Spinal cord (tissue), 9 donors: ENCODE measurements at regions not wholly inside any gene's neighbourhood (a gene's known extent, or its start where the extent isn't known, plus 50 kb on each side); places are given as distances from the start of the nearest gene placed in this dataset.

Experiments used
- DNase-seq, 6 donors: peaks; one replicate each; pipeline versions ENCODE4 v3.0.0 to v3.0.0-alpha.2; 2013 to 2015; ENCODE audit warnings: low spot score in 6 of 6, low read depth in 4 of 6
- H3K27ac ChIP-seq: one replicate; pipeline ENCODE4 v1.5.1; 2013; ENCODE audit warnings: low read depth, low read length, control low read depth
- H3K27me3 ChIP-seq: one replicate; pipeline ENCODE4 v1.6.1; 2013; ENCODE audit warnings: low read length; ENCODE audit not compliant: control insufficient read depth, insufficient read depth
- H3K36me3 ChIP-seq: one replicate; pipeline ENCODE4 v1.6.1; 2013; ENCODE audit warnings: low read length; ENCODE audit not compliant: control insufficient read depth, insufficient read depth
- H3K4me1 ChIP-seq: one replicate; pipeline ENCODE4 v1.6.1; 2013; ENCODE audit warnings: low read length; ENCODE audit not compliant: control insufficient read depth, insufficient read depth
- H3K4me3 ChIP-seq: one replicate; pipeline ENCODE4 v1.5.1; 2013; ENCODE audit warnings: low read depth, low read length, control low read depth
- H3K9me3 ChIP-seq: one replicate; pipeline ENCODE4 v1.6.1; 2013; ENCODE audit warnings: low read length; ENCODE audit not compliant: control insufficient read depth, insufficient read depth
- WGBS: methylation state at CpG from one replicate; pipeline ENCODE4 v1.1.5; 2013; ENCODE audit warnings: missing lambda C conversion rate; ENCODE audit not compliant: insufficient coverage; 5-methylcytosine and 5-hydroxymethylcytosine counted together
- donor health status: healthy.

DNA sequence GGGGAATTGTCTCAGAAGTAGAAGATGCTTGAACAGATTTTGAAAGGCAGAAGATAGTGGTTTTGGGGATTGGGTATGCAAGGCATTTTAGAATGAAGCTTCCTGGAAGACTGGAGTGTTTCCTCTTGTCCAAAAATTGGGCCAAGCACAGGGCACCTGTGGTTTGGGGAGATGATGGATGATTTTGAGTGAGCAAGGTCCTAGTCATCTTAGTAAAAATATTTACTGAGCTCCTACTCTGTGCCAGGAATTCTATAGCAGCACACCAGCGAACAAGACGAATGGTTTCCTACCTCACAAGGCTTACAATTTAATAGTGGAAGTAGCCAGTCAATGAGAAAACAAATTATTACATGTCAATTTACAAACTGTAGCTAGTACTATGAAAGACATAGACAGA, 484.4 kb upstream of the KIF2A start:
- H3K9me3 ChIP-seq = peaks cover 4% of the 10 kb centered on the region
- no peaks in the 10 kb centered on the region for H3K36me3 ChIP-seq
- no peak for DNase-seq
- H3K27me3 ChIP-seq = no peaks in the 10 kb centered on the region
- H3K4me1 ChIP-seq = peaks cover 6% of the 10 kb centered on the region
- no peak overlapping the region for H3K27ac ChIP-seq
- no CpG with 5 or more reads among the region's 2 CpGs for WGBS
- no peak overlapping the region for H3K4me3 ChIP-seq

DNA sequence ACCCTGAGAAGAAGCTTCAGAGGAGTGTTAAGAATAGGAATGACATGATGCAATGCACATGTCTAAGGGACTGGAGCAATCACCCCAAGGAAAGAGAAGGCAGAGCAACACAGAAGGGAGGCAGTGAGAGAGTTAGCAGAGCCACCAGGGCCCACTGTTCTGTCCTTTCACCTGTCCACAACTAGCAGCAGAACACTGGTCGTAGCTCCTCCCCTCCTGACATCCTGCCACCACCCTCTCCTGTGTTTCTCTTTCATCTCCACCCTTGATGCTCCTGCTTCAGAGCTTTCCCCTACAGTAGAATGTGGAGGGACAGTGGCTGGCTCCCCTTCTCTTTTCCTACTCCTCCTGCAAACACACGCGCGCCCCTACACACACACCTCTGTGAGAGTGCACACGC, 483.4 kb upstream of the KIF2A start:
- Histone ChIP-seq H3K27me3 (no peaks in the 10 kb centered on the region), H3K4me3 (no peak overlapping the region), H3K36me3 (no peaks in the 10 kb centered on the region), H3K27ac (no peak overlapping the region), H3K9me3 (peaks cover 4% of the 10 kb centered on the region), H3K4me1 (peaks cover 6% of the 10 kb centered on the region)
- 71% methylated on average over 1 of the region's 5 CpGs for WGBS
- DNase-seq = no peak

DNA sequence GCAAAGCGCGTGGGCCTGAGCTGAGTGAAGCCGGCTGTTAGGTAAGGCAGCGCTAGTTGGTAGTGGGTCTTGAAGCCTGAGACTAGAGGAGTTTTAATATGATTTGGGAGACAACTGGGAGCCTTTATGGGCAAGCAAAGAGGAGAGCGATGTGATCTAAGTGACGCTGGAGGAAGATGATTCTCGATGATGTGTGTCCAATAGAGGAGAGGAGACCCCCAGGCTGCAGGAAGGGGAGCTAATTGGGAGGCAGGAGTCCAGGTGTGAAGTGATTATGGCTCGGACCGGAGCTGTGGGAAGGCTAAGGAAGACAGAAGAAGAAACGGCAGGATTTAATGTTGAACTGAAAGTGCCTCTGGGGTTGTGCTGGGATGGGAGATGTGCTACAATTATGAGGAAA, 482.9 kb upstream of the KIF2A start:
- H3K9me3 ChIP-seq = peaks cover 4% of the 10 kb centered on the region
- H3K27ac ChIP-seq = no peak overlapping the region
- H3K27me3 ChIP-seq = no peaks in the 10 kb centered on the region
- no peak overlapping the region for H3K4me3 ChIP-seq
- peaks cover 6% of the 10 kb centered on the region for H3K4me1 ChIP-seq
- DNase-seq = peak in 1 of 6 donors; percentile 82
- H3K36me3 ChIP-seq = no peaks in the 10 kb centered on the region
- 68% methylated on average over 10 of the region's 10 CpGs for WGBS

DNA sequence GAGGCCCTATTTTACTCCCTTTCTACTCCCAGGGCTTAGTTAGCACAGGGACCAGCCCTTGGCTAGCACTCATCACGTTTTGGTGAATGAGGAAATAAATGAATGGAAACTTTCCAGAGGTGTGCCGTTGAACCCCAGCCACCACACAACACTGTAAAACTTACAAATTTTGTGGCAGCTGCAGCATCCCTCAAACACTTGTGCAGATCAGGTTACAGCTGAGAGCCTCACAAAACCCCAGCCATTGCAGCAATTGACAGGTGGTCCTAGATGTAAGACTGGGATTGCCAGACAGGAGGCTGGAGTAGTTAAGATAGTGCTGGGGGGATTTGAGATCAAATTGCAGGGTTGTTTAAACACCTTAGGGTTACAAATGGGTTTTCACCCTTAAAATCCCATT, 482.2 kb upstream of the KIF2A start:
- H3K4me3 ChIP-seq = no peak overlapping the region
- no peak for DNase-seq
- H3K4me1 ChIP-seq = peaks cover 6% of the 10 kb centered on the region
- no CpG with 5 or more reads among the region's 2 CpGs for WGBS
- H3K36me3 ChIP-seq = no peaks in the 10 kb centered on the region
- peaks cover 4% of the 10 kb centered on the region for H3K9me3 ChIP-seq
- H3K27me3 ChIP-seq = no peaks in the 10 kb centered on the region
- H3K27ac ChIP-seq = no peak overlapping the region

DNA sequence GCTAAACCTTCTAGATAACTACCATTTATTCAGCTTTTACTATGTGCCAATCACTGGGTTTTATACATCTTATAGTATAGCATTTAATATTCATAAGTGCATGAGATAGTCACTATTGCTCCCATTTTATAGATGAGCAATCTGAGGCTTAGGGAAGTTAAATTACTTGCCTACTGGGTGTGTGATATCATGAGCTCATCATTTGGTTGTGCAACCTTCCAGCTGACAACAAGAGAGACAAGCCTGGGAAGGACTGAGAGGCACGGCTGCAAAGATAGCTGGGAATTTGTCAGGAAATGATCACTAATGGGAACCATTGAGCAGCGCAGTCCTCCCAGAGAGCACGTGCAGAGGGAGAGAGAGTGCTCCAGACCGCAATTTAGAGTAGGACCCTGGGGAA, 481.6 kb upstream of the KIF2A start:
- H3K4me1 ChIP-seq = peaks cover 6% of the 10 kb centered on the region
- DNase-seq = no peak
- no peaks in the 10 kb centered on the region for H3K27me3 ChIP-seq
- H3K27ac ChIP-seq = no peak overlapping the region
- H3K36me3 ChIP-seq = no peaks in the 10 kb centered on the region
- WGBS = 94% methylated on average over 4 of the region's 4 CpGs
- no peak overlapping the region for H3K4me3 ChIP-seq
- peaks cover 1% of the 10 kb centered on the region for H3K9me3 ChIP-seq

DNA sequence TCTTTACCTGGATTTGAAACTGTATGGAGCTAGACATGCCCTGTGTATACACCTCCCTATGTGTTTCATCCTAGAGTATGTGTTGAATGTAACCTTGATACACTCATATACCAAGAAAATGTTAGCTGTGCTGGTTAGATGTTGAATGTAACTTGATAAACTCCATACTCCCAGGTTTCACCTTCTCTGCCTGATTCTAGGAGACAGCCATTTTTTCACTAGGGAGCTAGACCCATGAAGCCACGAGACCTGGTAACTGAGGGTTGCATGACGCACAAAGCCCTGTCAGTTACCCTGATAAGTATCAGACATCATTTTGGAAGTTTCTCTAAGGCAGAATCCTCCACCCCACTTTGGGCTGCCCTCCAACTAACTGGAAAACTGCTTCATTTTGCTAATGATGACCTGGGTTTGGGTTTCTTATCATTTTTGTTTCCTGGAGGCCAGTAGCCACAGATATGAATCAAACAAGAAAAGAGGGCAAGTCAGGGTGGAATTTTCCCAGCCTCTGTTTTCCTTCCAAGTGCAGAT, 478.5 kb upstream of the KIF2A start:
- no peaks in the 10 kb centered on the region for H3K4me1 ChIP-seq
- no peak overlapping the region for H3K27ac ChIP-seq
- DNase-seq = no peak
- no peaks in the 10 kb centered on the region for H3K27me3 ChIP-seq
- no peaks in the 10 kb centered on the region for H3K36me3 ChIP-seq
- no peaks in the 10 kb centered on the region for H3K9me3 ChIP-seq
- no peak overlapping the region for H3K4me3 ChIP-seq
- WGBS = 100% methylated on average over 1 of the region's 2 CpGs

DNA sequence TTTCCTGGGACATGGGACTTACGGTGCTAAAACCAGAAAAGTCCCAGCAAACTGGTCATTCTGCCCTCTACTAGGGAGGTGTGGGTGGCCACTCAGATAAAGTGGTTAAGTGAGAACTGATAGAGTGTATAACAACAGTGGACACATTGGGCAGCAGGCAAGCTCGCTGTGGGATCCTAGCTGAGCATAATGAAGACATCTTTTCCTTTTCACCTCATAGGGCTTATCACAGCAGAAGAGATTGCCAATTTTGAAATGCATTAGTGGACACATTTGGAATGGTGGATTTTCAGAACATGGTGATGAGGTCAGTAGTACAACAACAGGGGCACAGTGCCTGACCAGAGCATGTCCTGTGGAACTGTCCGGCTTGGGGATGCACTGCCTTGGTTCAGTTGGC, 477.1 kb upstream of the KIF2A start:
- WGBS = 100% methylated on average over 2 of the region's 3 CpGs

DNA sequence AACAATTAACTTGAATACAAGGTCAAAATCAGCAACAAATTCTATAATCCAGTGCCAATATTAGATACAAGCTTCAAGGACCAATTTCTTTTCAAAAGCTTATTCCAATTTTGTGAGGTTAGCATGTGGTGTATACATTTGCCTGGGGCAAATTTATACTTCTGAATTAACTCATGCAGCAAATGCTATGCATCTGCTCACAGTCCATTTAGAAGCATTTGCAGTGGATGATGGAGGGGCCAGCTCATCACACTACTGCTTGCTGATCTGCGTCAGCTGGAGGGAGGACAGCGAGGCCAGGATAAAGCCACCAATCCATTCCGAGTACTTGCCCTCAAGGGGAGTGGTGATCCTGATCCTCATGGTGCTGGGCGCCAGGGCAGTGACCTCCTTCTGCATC, 474.3 kb upstream of the KIF2A start:
- Histone ChIP-seq H3K4me3 (no peak overlapping the region), H3K36me3 (no peaks in the 10 kb centered on the region), H3K4me1 (no peaks in the 10 kb centered on the region), H3K27me3 (no peaks in the 10 kb centered on the region), H3K27ac (no peak overlapping the region), H3K9me3 (no peaks in the 10 kb centered on the region)
- WGBS = 97% methylated on average over 4 of the region's 4 CpGs
- DNase-seq = peak in 1 of 6 donors; percentile 34

More for the DNA sequence above, 477.1 kb upstream of the KIF2A start:
- Histone ChIP-seq H3K4me1 (no peaks in the 10 kb centered on the region), H3K27ac (no peak overlapping the region), H3K4me3 (no peak overlapping the region), H3K36me3 (no peaks in the 10 kb centered on the region), H3K27me3 (no peaks in the 10 kb centered on the region), H3K9me3 (no peaks in the 10 kb centered on the region)
- DNase-seq = no peak

DNA sequence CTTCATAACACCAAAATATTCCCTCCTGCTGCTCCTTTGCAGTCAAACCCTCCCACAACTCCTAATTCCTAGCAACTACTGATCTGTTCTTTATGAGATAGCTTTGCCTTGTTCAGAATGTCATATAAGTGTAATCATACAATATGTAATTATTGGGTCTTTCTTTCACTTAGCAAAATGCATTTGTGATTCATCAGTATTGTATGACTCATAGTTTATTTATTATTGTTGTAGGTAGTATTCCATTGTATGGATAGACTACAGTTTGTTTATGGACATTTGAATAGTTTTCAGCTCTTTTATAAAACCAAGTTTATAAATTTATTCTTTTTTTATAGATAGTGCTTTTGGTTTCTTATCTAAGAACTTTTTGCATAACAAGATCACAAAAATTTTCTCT, 468.2 kb upstream of the KIF2A start:
- no peak overlapping the region for H3K27ac ChIP-seq
- H3K4me3 ChIP-seq = no peak overlapping the region
- DNase-seq = no peak
- no peaks in the 10 kb centered on the region for H3K9me3 ChIP-seq
- H3K4me1 ChIP-seq = no peaks in the 10 kb centered on the region
- no peaks in the 10 kb centered on the region for H3K36me3 ChIP-seq
- H3K27me3 ChIP-seq = no peaks in the 10 kb centered on the region

DNA sequence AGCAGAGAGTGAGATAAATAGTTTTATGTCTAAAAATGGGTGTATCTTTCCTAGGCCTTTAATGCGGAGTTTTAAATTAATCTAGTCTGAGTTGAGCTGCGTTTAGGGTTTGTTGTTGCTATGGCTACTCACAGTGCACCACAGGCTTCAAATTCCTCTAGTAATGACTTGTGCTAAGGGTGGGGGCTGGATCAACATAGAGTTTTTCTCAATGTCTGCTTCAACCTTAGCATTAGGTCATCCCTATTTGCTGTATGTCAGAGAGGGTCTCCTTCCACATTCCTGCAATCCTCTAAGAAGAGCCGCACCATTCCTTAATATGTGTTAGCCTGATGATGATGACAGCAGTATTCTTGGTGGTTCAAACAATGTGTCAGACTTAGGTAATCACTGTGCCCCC, 465.6 kb upstream of the KIF2A start:
- no peak overlapping the region for H3K4me3 ChIP-seq
- DNase-seq = no peak
- no peaks in the 10 kb centered on the region for H3K9me3 ChIP-seq
- no peak overlapping the region for H3K27ac ChIP-seq
- no peaks in the 10 kb centered on the region for H3K4me1 ChIP-seq
- H3K27me3 ChIP-seq = no peaks in the 10 kb centered on the region
- 71% methylated on average over 1 of the region's 3 CpGs for WGBS
- no peaks in the 10 kb centered on the region for H3K36me3 ChIP-seq
